Thyroid gland (tissue), 4 donors: ENCODE measurements at regions not wholly inside any gene's neighbourhood (a gene's known extent, or its start where the extent isn't known, plus 50 kb on each side); places are given as distances from the start of the nearest gene placed in this dataset.

Source experiments
- DNase-seq, 2 donors: peaks; one replicate each; pipeline ENCODE4 v3.0.0-alpha.2; 2019
- H3K27ac ChIP-seq, 3 donors: fragments of 200-600 bp; sonication (generic); 1 replicate in 2 of 3; 2 replicates in 1 of 3; pipeline ENCODE4 v1.5.1; 2016 to 2019; ENCODE audit warnings: mild to moderate bottlenecking in 1 of 3, moderate library complexity in 1 of 3
- H3K27me3 ChIP-seq: fragments of 200-600 bp; sonication (generic); one replicate; pipeline ENCODE4 v1.5.1; 2019
- H3K36me3 ChIP-seq, 2 donors: fragments of 200-600 bp; sonication (generic); one replicate each; pipeline ENCODE4 v1.5.1; 2016 to 2019
- H3K4me1 ChIP-seq, 2 donors: fragments of 200-600 bp; sonication (generic); one replicate each; pipeline ENCODE4 v1.5.1; 2017 to 2019
- H3K4me3 ChIP-seq, 3 donors: fragments of 200-600 bp; sonication (generic); replicated peaks in 1 of 3; 1 replicate in 2 of 3; 2 replicates in 1 of 3; pipeline ENCODE4 v1.5.1; 2016; ENCODE audit warnings: mild to moderate bottlenecking in 1 of 3
- H3K9me3 ChIP-seq: fragments of 200-600 bp; sonication (generic); one replicate; pipeline ENCODE4 v1.5.1; 2017
- CTCF ChIP-seq, 6 experiments: fragments of 200-600 bp in 3 of 6; fragments of 450-650 bp in 3 of 6; sonication (generic) in 3 of 6; IDR thresholded peaks; one replicate each; pipeline ENCODE4 v1.5.1; 2016 to 2019; ENCODE audit warnings: antibody characterized with exemption in 6 of 6, mild to moderate bottlenecking in 2 of 6, inconsistent platforms in 1 of 6, moderate library complexity in 1 of 6
- POLR2A ChIP-seq, 2 donors: fragments of 450-650 bp; IDR thresholded peaks; one replicate each; pipeline ENCODE4 v1.6.1; 2017; ENCODE audit warnings: antibody characterized with exemption in 2 of 2, mild to moderate bottlenecking in 2 of 2, moderate library complexity in 1 of 2
- WGBS, 2 donors: methylation state at CpG; one replicate each; pipeline ENCODE4 v1.1.5; 2017; 5-methylcytosine and 5-hydroxymethylcytosine counted together
- intact Hi-C: fragments of 100-400 bp; cut with DNase I; formaldehyde crosslinking; loops from one replicate; pipeline ENCODE4 v1.15.1; 2023

GRCh38 chr4:126838941-126839679, 793.6 kb upstream of the INTU start:
- Histone ChIP-seq H3K4me3 (no peak overlapping the region), H3K27me3 (no peaks in the 10 kb centered on the region), H3K4me1 (no peaks in the 10 kb centered on the region), H3K27ac (no peak overlapping the region), H3K9me3 (no peaks in the 10 kb centered on the region), H3K36me3 (no peaks in the 10 kb centered on the region)
- 79 to 81% methylated on average over 3 of the region's 3 CpGs for WGBS, 2 donors
- DNase-seq = no peak
- intact Hi-C loops = no loop called here
- TF ChIP-seq CTCF (IDR thresholded peaks at IDR 0.05) = no peak
- TF ChIP-seq POLR2A (IDR thresholded peaks at IDR 0.05) = no peak

GRCh38 chr4:126843492-126844067, 789.2 kb upstream of the INTU start:
- H3K4me1 ChIP-seq = no peaks in the 10 kb centered on the region
- no peak overlapping the region for H3K27ac ChIP-seq
- no peaks in the 10 kb centered on the region for H3K36me3 ChIP-seq
- 80 to 96% methylated on average over 2 to 4 of the region's 5 CpGs for WGBS, 2 donors
- TF ChIP-seq POLR2A (IDR thresholded peaks at IDR 0.05) = no peak
- no peak for TF ChIP-seq CTCF (IDR thresholded peaks at IDR 0.05)
- H3K4me3 ChIP-seq = no peak overlapping the region
- DNase-seq = no peak
- H3K27me3 ChIP-seq = no peaks in the 10 kb centered on the region
- intact Hi-C loops = no loop called here
- no peaks in the 10 kb centered on the region for H3K9me3 ChIP-seq

- Histone ChIP-seq H3K27ac (no peak overlapping the region), H3K36me3 (no peaks in the 10 kb centered on the region), H3K27me3 (no peaks in the 10 kb centered on the region), H3K4me1 (no peaks in the 10 kb centered on the region), H3K4me3 (no peak overlapping the region), H3K9me3 (no peaks in the 10 kb centered on the region)
- 74 to 91% methylated on average over 1 of the region's 1 CpG for WGBS, 2 donors
- no peak for DNase-seq
- intact Hi-C loops = no loop called here
- TF ChIP-seq POLR2A (IDR thresholded peaks at IDR 0.05) (no peak), CTCF (IDR thresholded peaks at IDR 0.05) (no peak)
Measured at GRCh38 chr4:126850286-126850685, 782.5 kb upstream of the INTU start.

GRCh38 chr4:126851391-126851790, 781.4 kb upstream of the INTU start:
- H3K36me3 ChIP-seq = no peaks in the 10 kb centered on the region
- no peak for TF ChIP-seq POLR2A (IDR thresholded peaks at IDR 0.05)
- TF ChIP-seq CTCF (IDR thresholded peaks at IDR 0.05) = no peak
- 93 to 98% methylated on average over 1 of the region's 1 CpG for WGBS, 2 donors
- H3K27ac ChIP-seq = no peak overlapping the region
- H3K4me3 ChIP-seq = no peak overlapping the region
- H3K4me1 ChIP-seq = no peaks in the 10 kb centered on the region
- no peaks in the 10 kb centered on the region for H3K27me3 ChIP-seq
- intact Hi-C loops = no loop called here
- DNase-seq = no peak
- H3K9me3 ChIP-seq = no peaks in the 10 kb centered on the region

- Histone ChIP-seq H3K4me1 (no peaks in the 10 kb centered on the region), H3K4me3 (no peak overlapping the region), H3K27ac (no peak overlapping the region), H3K27me3 (no peaks in the 10 kb centered on the region), H3K36me3 (no peaks in the 10 kb centered on the region), H3K9me3 (no peaks in the 10 kb centered on the region)
- TF ChIP-seq POLR2A (IDR thresholded peaks at IDR 0.05) (no peak), CTCF (IDR thresholded peaks at IDR 0.05) (no peak)
- intact Hi-C loops = no loop called here
- DNase-seq = no peak
Measured at GRCh38 chr4:126853715-126854114, 779.0 kb upstream of the INTU start.
